ENCODE measurements at regions not wholly inside any gene's neighbourhood (a gene's known extent, or its start where the extent isn't known, plus 50 kb on each side); places are given as distances from the start of the nearest gene placed in this dataset.

DNA sequence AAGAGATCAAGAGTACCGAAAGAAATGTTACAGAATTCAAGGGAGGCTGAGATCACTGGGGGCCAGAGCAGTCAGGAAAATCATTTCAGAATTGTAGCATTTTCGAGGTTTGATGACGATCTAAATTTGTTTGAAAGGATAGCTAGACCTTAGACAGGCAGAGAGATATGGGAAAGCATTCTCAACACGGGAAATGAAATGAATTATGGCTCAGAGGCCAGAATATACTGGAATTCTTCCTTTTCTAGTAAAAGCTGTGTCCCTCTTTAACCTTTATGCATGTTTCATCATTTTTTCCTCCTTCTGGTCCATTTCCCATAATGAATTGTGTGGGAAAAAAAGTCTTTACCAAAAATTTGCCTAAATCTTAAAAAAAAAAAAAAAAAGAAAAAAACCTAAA is 78.8 kb downstream of the NABP1 start:
- Histone ChIP-seq H3K36me3 (ENCODE audit: insufficient read depth, low read length) (no peaks in the 10 kb centered on the region), H3K79me2 (ENCODE audit: control insufficient read depth, insufficient read depth, low read length, unreplicated experiment) (no peaks in the 10 kb centered on the region), H2AFZ (ENCODE audit: low read length, unreplicated experiment) (no peak overlapping the region), H3K4me3 (ENCODE audit: low read depth, low read length) (no peak overlapping the region), H3K4me1 (ENCODE audit: control insufficient read depth, insufficient read depth, low read length, unreplicated experiment) (peaks cover 5% of the 10 kb centered on the region), H3K27me3 (ENCODE audit: insufficient read depth, low read length) (0 out of 2 replicates have a peak, but pooled peaks cover 4% of the 10 kb centered on the region), H3K27ac (ENCODE audit: low read depth, low read length) (no peak overlapping the region)

DNA sequence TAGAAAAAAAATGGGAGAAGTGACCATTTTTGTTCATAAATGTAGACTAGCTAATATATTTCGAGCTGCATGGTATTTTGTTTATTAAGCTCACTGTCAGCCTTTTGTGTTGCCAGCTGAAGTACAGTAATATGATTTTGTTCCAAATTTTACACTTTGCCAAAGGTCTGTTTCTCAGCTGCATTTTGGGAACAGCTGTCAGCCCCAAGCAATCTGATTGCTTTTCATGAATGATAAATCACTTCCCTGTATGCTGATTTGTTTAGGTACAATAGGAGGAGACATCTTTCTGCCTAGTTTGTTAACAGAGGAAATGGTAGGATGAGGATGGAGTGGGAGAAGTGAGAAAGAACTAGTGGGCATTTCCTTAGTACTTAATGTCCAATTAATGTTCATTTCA is 79.3 kb downstream of the NABP1 start:
- Histone ChIP-seq H3K4me3 (ENCODE audit: low read depth, low read length) (no peak overlapping the region), H3K79me2 (ENCODE audit: control insufficient read depth, insufficient read depth, low read length, unreplicated experiment) (no peaks in the 10 kb centered on the region), H3K36me3 (ENCODE audit: insufficient read depth, low read length) (no peaks in the 10 kb centered on the region), H2AFZ (ENCODE audit: low read length, unreplicated experiment) (no peak overlapping the region), H3K27me3 (ENCODE audit: insufficient read depth, low read length) (0 out of 2 replicates have a peak, but pooled peaks cover 4% of the 10 kb centered on the region), H3K27ac (ENCODE audit: low read depth, low read length) (no peak overlapping the region), H3K4me1 (ENCODE audit: control insufficient read depth, insufficient read depth, low read length, unreplicated experiment) (peaks cover 5% of the 10 kb centered on the region)

DNA sequence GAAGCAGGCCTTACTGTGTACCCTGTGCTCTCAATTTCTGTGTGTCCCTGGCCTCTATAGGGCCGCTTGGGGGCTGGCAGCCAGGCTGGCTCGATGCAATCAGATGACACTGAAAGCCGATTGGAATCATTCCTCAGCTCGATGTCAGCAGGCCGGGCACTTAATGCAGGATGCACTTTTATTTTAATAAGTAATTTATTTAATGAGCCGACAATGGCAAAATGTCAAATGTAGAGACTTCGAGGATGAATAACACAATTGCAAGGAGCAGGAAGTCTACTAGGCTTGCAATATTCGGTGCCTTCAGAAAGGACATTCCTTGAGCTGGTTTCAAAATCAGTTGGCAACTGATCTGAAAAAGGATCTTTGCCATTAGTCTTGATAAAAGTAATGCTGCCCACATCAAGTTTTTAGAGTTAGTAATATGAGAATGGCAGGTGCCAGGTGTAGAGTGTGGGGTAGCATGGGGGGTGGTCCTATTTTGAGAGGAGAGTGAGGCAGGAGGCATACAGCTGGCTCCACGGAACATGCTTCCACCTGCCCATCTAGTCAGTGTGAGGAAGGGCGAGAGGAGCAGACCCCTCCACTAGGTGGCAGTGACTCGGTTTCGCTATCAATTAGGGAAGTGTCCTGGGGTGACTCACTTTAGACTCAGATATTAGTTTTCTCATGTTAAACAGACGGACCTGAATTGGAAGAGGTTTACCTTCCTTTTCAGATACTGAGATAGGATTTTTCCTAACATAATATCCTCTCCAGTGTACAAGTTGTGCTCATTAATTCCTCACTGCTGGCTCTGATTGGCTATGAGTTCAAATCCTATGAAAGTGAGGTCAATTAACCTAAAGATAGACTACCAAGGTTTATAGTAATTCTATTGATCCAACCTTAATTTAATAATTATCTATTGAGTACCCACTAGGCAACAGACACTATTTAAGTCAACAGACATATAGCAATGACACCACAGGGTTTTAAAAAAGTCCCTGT is 80.9 kb downstream of the NABP1 start:
- Histone ChIP-seq H3K27ac (ENCODE audit: low read depth, low read length) (no peak overlapping the region), H3K4me3 (ENCODE audit: low read depth, low read length) (no peak overlapping the region), H3K27me3 (ENCODE audit: insufficient read depth, low read length) (0 out of 2 replicates have a peak, but pooled peaks cover 4% of the 10 kb centered on the region), H3K79me2 (ENCODE audit: control insufficient read depth, insufficient read depth, low read length, unreplicated experiment) (no peaks in the 10 kb centered on the region), H3K4me1 (ENCODE audit: control insufficient read depth, insufficient read depth, low read length, unreplicated experiment) (peaks cover 5% of the 10 kb centered on the region), H3K36me3 (ENCODE audit: insufficient read depth, low read length) (no peaks in the 10 kb centered on the region), H2AFZ (ENCODE audit: low read length, unreplicated experiment) (peak overlapping the region; percentile 40)

DNA sequence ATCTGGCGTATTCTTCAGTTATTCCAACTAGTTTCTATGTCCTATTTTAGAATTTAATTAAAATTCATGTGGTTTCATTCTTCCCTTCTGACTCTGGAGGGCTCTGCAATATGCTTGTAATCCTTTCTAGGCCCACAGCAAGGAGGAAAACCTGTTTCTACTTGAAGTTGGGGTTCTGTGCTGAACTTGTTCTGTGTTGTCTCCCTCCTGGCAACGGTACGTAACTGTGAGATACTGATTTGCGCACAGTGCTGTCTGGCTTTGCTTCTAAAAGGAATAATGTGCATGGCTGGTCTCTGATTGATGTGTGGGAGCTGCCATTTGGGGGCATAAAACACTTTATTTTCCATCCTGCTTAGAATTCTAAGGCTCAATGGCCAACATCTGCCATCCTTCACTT is 81.7 kb downstream of the NABP1 start:
- Histone ChIP-seq H3K36me3 (ENCODE audit: insufficient read depth, low read length) (no peaks in the 10 kb centered on the region), H3K4me1 (ENCODE audit: control insufficient read depth, insufficient read depth, low read length, unreplicated experiment) (peaks cover 5% of the 10 kb centered on the region), H2AFZ (ENCODE audit: low read length, unreplicated experiment) (peak overlapping the region; percentile 40), H3K27me3 (ENCODE audit: insufficient read depth, low read length) (0 out of 2 replicates have a peak, but pooled peaks cover 4% of the 10 kb centered on the region), H3K27ac (ENCODE audit: low read depth, low read length) (no peak overlapping the region), H3K4me3 (ENCODE audit: low read depth, low read length) (no peak overlapping the region), H3K79me2 (ENCODE audit: control insufficient read depth, insufficient read depth, low read length, unreplicated experiment) (no peaks in the 10 kb centered on the region)

DNA sequence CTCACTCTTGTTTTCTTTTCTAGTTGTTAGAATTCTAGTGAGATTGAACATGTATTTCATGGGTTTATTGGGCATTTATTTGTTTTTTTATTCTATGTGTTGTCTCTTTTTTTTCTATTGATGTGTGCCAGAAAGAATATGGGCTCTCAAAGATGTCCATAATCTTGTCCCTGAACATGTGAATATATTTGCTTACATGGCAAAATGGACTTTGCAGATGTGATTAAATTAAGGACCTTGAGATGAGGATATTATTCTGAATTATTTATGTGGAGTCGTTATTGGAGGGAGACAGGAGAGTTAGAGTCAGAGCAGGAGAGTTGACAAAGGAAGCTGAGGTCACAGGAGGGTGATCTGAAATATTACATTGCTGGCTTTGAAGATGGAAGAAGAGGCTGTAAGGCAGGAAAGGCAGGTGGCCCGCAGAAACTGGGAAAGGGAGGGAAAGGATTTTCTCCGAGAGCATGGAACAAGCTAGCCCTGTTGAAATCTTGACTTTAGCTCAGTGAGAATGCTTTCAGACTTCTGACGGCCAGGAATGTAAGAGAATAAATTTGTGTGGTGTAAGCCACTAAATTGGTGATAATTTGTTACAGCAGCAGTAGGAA is 82.8 kb downstream of the NABP1 start:
- Histone ChIP-seq H3K79me2 (ENCODE audit: control insufficient read depth, insufficient read depth, low read length, unreplicated experiment) (no peaks in the 10 kb centered on the region), H3K36me3 (ENCODE audit: insufficient read depth, low read length) (no peaks in the 10 kb centered on the region), H3K27me3 (ENCODE audit: insufficient read depth, low read length) (no peaks in the 10 kb centered on the region), H3K4me3 (ENCODE audit: low read depth, low read length) (no peak overlapping the region), H3K27ac (ENCODE audit: low read depth, low read length) (no peak overlapping the region), H2AFZ (ENCODE audit: low read length, unreplicated experiment) (no peak overlapping the region), H3K4me1 (ENCODE audit: control insufficient read depth, insufficient read depth, low read length, unreplicated experiment) (peaks cover 5% of the 10 kb centered on the region)

DNA sequence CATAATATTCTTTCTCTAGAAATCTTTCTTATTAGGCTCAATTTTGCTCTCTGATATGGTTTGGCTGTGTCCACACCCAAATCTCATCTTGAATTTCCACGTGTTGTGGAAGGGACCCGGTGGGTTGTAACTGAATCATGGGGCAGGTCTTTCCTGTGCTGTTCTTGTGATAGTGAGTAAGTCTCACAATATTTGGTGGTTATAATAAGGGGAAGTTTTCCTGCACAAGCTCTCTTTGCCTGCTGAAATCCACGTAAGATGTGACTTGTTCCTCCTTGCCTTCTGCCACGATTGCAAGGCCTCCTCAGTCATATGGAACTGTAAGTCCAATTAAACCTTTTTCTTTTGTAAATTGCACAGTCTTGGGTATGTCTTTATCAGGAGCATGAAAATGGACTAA is 73.8 kb downstream of the CAVIN2 start:
- no peaks in the 10 kb centered on the region for H3K36me3 ChIP-seq (ENCODE audit: insufficient read depth, low read length)
- H3K4me3 ChIP-seq (ENCODE audit: low read depth, low read length) = no peak overlapping the region
- no peaks in the 10 kb centered on the region for H3K4me1 ChIP-seq (ENCODE audit: control insufficient read depth, insufficient read depth, low read length, unreplicated experiment)
- no peaks in the 10 kb centered on the region for H3K79me2 ChIP-seq (ENCODE audit: control insufficient read depth, insufficient read depth, low read length, unreplicated experiment)
- no peaks in the 10 kb centered on the region for H3K27me3 ChIP-seq (ENCODE audit: insufficient read depth, low read length)
- H2AFZ ChIP-seq (ENCODE audit: low read length, unreplicated experiment) = no peak overlapping the region
- H3K27ac ChIP-seq (ENCODE audit: low read depth, low read length) = no peak overlapping the region

DNA sequence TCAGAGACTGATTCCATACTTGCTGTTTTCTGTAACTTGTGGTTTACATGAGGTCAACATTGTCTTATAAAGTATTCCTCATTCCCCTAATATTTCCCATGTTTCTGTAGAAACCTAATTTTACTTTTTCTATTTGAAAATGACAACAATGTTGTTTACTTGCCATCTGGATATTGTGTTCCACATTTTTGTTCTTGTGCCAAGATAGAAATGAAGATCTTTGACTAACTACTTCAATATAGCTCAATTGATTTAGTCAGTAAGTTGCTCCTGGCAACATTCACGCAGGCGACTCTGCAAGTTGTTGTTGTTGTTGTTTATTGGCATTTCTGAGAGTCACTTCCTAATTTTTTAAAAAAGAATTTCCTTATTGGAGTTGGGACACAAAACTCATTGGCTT is 69.5 kb downstream of the CAVIN2 start:
- Histone ChIP-seq H3K27ac (ENCODE audit: low read depth, low read length) (no peak overlapping the region), H2AFZ (ENCODE audit: low read length, unreplicated experiment) (no peak overlapping the region), H3K79me2 (ENCODE audit: control insufficient read depth, insufficient read depth, low read length, unreplicated experiment) (no peaks in the 10 kb centered on the region), H3K36me3 (ENCODE audit: insufficient read depth, low read length) (no peaks in the 10 kb centered on the region), H3K27me3 (ENCODE audit: insufficient read depth, low read length) (no peaks in the 10 kb centered on the region), H3K4me1 (ENCODE audit: control insufficient read depth, insufficient read depth, low read length, unreplicated experiment) (no peaks in the 10 kb centered on the region), H3K4me3 (ENCODE audit: low read depth, low read length) (no peak overlapping the region)

DNA sequence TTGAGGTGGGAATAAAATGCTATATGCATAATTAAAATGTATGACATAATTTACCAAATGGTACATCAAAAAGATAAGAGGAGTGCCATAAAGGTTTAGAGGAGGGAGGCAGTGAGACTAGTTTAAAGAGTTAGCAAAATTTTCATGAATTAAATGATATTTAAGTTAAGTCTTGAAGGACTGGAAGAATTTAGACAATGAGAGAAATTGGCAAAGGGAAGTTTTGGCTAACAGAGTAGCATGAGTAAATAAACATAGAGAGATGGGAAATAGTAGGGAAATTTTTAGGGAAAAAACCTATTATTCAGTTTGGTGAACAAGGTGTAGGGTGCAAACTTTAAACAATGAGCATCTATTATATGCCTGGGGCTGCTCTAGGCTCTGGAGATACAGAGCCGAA is 68.8 kb downstream of the CAVIN2 start:
- Histone ChIP-seq H3K4me3 (ENCODE audit: low read depth, low read length) (no peak overlapping the region), H3K4me1 (ENCODE audit: control insufficient read depth, insufficient read depth, low read length, unreplicated experiment) (no peaks in the 10 kb centered on the region), H3K79me2 (ENCODE audit: control insufficient read depth, insufficient read depth, low read length, unreplicated experiment) (no peaks in the 10 kb centered on the region), H3K27me3 (ENCODE audit: insufficient read depth, low read length) (no peaks in the 10 kb centered on the region), H3K27ac (ENCODE audit: low read depth, low read length) (no peak overlapping the region), H3K36me3 (ENCODE audit: insufficient read depth, low read length) (no peaks in the 10 kb centered on the region), H2AFZ (ENCODE audit: low read length, unreplicated experiment) (no peak overlapping the region)

DNA sequence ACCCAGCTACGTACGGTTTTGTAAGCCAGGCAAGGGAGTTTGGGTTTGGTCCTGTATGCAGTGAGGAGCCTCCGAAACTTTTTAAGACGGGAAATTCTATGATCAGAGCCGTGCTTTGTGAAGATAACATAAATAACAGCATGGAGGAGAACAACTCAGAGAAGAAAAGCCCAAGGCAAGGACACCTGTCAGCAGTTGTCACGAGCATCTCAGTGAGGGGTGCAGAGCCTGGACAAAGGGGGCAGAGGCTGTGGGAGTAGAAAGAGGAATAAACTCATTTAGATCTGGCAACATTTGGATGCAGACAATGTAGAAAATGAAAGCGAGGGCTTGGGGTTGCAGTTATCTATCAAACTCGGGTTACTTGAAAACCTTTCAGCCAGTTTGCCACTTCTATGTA is 64.5 kb downstream of the CAVIN2 start:
- no peak overlapping the region for H3K4me3 ChIP-seq (ENCODE audit: low read depth, low read length)

DNA sequence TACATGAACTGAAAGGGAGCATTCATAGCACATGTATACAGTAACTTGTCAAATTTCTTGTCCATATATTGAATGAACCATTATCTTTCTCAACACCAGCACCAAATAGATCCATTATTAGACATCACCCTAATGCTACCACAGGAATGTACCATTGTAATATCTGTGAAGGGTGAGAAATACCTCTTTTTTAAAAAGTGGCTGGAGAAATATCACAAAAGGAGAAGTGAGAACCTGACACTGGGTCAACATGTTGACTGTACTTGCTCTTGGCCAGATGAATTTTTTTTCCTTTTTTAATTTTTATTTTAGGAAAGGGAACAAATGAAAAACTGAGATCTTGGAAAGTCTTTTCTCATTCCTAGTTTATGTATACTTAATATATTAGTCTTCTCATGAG is 63.5 kb downstream of the CAVIN2 start:
- Histone ChIP-seq H2AFZ (ENCODE audit: low read length, unreplicated experiment) (no peak overlapping the region), H3K79me2 (ENCODE audit: control insufficient read depth, insufficient read depth, low read length, unreplicated experiment) (no peaks in the 10 kb centered on the region), H3K27me3 (ENCODE audit: insufficient read depth, low read length) (no peaks in the 10 kb centered on the region), H3K27ac (ENCODE audit: low read depth, low read length) (no peak overlapping the region), H3K4me3 (ENCODE audit: low read depth, low read length) (no peak overlapping the region), H3K4me1 (ENCODE audit: control insufficient read depth, insufficient read depth, low read length, unreplicated experiment) (no peaks in the 10 kb centered on the region), H3K36me3 (ENCODE audit: insufficient read depth, low read length) (no peaks in the 10 kb centered on the region)

More for the DNA sequence above, 64.5 kb downstream of the CAVIN2 start:
- Histone ChIP-seq H3K4me1 (ENCODE audit: control insufficient read depth, insufficient read depth, low read length, unreplicated experiment) (no peaks in the 10 kb centered on the region), H3K79me2 (ENCODE audit: control insufficient read depth, insufficient read depth, low read length, unreplicated experiment) (no peaks in the 10 kb centered on the region), H2AFZ (ENCODE audit: low read length, unreplicated experiment) (no peak overlapping the region), H3K27ac (ENCODE audit: low read depth, low read length) (no peak overlapping the region), H3K36me3 (ENCODE audit: insufficient read depth, low read length) (no peaks in the 10 kb centered on the region), H3K27me3 (ENCODE audit: insufficient read depth, low read length) (no peaks in the 10 kb centered on the region)

All from ACC112 (cell line).